SW480 (cell line): ENCODE measurements at regions not wholly inside any gene's neighbourhood (a gene's known extent, or its start where the extent isn't known, plus 50 kb on each side); places are given as distances from the start of the nearest gene placed in this dataset.
A peak's percentile ranks its signal among the peaks of the same experiment; 100 is the strongest.

Source experiments
- DNase-seq: peaks from one replicate; pipeline ENCODE4 v3.0.0-alpha.2; 2016; ENCODE audit warnings: low spot score

DNA sequence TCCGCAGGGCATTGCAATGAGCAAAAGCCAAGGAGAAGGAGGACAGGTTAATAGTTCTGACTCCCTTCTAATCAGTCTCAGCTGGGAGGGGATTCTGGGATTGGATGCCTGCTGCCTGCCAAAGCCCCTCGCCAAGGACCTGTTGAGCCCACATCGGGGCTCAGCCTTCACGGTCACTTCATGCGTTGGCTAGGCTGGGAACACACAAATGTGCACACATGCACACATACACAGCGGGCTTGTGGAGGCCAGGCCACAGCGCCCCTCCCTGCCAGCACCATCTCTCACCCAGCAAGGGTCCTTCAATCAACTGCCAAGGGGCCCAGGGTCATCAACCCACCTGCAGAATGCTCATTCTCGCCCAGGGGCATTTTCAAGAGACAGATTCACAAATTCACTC is 113.9 kb downstream of the C5orf15 start:
- DNase-seq = no peak

DNA sequence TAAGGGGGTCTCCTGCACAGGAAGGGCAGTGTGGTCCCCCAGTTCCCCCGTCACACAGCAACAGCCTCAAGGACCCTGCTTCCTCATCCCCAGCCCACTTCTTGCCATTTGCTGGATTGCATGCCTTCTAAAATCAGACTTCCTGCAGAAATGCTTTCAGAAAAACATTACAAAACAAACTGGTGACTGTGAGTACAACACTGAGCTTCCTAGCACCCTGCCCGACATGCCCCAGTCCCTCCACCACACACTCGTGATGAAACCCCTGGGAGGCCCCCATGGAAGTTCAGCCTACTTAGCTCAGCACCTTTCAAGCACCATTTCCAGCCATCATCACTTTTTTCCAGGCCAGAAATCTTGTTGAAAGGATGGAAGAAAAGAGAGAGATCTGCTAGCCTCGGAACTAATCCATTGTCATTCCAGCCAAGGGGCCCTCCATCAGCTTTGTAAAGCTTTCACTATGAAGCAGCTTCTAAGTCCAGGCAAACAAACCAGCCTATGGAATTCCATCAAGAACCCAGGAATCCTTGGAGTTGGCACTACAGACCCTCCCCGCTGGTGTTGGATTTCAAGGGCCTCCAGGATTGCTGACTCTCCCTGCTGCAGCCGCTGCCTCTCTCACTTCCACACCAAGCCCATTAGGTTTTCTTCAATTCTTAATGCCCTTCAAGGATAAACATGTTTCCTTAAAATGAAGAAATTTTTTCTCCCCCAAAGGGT is 114.6 kb downstream of the C5orf15 start:
- DNase-seq = no peak

DNA sequence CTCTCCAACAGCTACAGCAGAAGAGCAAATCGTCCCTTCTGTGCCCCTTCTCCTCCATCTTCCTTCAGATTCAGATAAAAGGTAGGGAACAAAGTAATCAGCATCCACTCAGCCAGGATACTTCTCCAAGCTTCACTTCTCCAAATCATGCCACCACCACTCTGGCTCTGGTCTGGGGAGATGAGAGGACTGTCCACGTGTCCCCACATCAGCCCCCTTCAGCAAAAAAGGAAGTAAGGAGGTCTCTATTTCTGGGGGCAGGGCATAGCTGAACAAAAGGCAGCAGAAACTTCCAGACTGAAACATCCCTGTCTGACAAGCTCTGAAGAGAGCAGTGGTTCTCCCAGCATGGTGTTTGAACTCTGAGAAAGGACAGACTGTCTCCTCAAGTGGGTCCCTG is 116.9 kb downstream of the C5orf15 start:
- DNase-seq = no peak

DNA sequence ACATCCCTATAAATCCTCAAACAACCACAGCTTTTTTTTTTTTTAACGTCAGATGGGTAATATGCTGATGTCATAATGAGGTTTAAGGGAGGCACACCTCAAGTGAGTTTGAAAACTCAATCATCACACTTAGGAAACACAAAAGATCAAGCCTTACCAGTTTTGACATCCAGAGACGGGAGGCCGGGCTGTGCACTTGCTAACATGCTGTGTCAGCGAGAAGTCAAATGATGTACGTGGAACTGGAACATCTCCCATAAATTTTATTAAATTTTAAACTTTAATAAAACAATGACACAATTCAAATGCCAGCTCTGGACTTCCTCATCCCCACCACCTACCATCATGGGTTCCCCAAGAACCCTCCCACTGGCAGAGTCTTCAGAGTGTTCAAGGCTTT is 117.6 kb downstream of the C5orf15 start:
- no peak for DNase-seq

DNA sequence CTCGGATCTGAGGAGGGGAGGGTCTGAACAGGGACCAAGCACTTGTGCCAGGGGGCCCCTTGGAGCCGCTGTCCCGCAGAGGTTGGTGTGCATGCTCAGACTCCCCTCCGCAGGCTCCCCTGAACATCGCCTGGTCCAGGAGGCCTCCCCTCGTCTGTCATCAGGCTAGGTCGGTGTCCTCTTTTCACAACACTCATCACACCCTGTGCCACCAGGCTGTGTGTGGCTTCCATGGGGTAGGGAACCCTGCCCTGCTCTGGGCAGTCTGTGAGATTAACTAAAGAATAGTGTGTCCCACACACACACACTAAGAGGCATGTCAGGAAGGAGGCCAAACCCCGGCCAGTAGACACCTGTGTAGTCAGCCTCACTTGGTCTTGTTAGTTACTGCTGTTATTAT is 119.3 kb downstream of the C5orf15 start:
- no peak for DNase-seq

DNA sequence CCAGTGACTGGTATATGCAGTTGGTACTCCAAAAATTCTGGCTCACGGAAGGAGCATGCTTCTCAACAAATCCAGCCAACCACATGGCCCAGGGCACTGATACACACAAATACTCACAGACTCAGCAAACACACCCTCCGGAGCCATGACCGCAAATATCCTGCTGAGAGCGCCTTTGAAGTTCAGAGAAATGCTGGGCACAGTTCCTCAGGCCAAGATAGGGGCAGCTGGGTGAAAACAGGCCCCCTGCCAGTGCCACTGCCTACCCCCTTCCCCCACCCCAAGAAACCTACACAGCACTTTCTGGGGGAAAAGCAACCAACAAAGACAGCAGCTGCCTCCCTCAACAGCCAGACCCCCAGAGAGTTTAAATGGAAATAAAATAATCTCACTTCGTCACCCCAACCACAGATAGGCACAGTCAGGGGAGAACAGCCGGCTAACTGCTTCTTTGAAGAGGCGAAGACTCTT is 120.0 kb downstream of the C5orf15 start:
- DNase-seq = peak; percentile 93

DNA sequence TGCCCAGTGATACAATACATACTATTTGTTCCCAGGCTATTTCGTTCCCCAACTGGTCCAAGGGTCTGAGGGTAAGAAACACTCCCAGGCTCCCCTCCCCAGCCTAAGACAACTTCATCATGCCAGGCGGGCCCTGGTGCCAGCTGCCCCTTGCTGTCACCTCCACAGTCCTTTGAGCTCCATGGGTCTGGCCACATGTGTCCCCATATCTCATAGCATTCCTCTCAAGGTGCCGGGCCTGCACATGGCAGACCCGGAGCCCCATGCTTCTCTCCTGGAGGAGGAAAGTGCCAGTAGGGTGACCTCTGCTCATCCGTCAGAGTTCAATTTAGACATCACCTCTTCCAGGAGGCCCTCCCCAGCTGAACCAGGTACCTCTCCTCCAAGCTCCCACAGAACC is 120.5 kb downstream of the C5orf15 start:
- DNase-seq = no peak

DNA sequence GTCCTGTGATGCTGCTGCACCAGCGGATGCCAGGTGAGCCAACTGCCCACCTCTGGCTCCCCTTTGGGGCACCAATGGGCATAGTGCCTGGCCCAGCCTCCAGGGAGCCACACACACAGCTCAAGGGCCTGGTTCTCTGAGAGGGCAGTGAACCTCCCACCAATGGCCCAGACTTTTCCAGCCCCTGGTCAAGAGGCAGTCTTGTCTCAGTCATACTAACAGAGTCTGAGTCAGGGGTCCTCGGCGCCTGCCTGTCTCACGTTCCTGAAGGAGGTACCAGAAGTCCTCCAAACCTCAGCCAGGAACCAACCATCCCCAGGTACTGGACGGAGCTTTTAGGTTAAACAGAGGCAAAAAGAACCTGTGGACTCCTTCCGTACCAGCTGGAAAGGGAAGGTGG is 121.1 kb downstream of the C5orf15 start:
- DNase-seq = no peak

DNA sequence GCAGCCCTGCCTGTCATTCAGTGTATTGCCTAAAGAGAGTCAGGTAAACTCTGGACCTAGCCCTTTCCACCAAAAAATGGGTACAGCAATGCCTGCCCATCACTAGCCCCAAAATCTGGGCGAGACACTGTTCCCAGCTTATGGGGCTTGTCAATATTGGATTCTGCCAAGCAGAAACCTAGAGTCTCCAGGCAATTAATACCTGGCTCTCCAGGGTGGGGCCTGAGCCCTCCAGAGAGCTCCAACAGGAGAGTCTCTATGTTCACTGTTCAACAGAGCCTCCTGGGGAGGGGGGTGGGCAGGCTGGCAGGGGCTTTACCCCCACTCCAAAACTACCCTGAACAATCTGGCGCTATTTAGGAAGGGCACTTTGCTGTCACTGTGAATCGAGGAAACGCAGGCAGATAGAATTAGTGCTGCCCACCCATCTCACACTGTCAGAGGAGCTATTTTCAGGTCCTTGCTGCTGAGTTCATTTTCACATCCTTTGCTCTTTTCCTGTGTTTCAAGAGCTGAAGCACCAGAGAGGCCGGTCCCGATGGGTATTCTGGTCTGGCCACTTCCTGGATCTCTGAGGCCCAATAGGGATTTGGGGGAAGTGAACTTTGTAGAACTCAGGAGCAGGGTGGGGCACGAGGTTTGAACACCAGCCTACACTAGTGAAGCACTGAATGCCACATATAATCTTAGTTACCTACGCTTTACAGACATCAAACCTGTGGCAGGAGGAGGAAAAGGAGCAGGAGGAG is 121.8 kb downstream of the C5orf15 start:
- DNase-seq = no peak

DNA sequence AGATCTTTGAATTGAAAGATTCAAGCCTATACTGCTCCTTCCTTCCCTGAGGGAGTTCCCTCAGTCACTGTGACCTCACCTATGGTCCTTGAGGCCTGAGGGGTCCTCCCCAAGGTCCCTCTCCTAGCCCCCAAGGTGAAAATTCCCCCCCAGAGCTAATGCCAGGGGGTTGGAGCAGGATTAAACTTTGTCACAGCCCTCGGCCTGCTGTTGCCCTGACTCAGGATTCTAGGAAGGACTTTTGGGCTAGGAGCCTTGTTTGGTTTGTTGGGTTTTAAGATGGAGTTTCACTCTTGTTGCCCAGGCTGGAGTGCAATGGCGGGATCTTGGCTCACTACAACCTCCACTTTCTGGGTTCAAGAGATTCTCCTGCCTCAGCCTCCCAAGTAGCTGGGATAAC is 123.2 kb downstream of the C5orf15 start:
- DNase-seq = no peak

DNA sequence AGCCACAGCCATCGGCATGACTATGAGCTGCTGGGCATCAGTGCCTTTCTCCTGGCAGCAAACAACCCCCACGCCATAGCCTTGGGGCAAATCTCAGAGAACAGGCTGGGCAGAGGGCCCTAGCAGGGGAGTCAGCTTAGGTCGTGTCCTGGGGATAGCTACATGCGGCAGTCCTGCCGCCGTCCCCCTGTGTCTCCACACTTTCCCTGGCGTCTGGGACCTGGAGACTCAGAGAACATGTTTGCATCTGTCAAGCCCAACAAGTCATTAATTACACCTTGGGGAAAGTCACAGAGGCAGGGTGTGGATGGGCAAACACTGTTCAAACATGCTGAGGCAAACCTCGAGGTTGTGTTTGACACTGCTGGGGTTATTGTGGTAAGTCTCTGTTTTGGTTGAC is 123.6 kb downstream of the C5orf15 start:
- no peak for DNase-seq

DNA sequence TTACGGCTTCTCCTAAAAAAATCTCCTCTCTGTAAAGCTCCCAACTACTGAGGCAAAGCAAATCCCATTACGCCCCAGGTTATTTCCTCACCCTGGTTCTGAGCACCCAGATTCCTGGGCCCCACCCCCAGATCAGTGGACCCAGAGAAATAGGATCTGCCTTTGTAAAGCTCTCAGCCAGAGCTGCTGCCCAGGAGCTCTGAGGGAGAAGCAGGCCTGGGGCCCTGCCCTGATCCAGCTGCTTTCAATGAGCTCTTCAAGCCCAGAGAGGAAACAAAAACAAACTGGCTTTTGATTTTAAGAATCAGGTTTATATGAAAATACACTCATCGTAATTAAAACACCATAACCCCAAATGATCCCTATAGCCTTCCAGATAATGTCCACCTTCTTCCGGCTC is 124.5 kb downstream of the C5orf15 start:
- no peak for DNase-seq

DNA sequence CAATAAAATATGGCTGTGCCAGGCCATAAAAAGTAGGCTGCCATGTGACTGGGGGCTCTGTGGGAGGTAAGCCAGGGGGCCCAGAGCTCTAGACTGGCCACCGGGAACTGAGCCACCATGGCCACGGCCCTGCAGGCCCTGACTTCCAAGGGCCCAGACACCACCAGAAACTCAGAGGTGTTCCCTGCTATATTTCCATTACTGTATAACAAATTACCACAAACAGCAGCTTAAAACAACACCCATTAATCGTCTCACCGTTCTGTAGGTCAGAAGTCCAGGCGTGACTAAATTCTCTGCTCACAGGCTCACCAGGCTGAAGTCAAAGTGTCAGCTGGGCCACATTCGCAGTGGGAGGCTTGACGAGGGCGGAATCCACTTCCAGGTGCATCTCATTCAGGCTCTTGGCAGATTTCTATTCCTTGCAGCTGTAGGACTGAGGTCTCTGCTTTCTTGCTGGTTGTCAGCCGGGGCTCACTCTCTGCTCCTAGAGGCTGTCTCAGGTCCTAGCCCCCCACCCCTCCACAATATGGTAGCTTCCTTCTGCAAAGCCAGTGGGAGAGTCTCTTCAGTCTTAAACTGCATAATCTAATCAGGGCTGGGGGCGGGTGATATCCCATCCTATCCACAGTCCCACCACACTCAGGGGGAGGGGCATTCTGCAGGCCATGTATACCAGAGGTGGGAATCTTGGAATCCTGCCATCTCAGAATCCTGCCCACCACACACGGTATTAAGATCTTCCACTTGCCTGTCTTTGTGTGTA is 125.4 kb downstream of the C5orf15 start:
- DNase-seq = peak; percentile 53

DNA sequence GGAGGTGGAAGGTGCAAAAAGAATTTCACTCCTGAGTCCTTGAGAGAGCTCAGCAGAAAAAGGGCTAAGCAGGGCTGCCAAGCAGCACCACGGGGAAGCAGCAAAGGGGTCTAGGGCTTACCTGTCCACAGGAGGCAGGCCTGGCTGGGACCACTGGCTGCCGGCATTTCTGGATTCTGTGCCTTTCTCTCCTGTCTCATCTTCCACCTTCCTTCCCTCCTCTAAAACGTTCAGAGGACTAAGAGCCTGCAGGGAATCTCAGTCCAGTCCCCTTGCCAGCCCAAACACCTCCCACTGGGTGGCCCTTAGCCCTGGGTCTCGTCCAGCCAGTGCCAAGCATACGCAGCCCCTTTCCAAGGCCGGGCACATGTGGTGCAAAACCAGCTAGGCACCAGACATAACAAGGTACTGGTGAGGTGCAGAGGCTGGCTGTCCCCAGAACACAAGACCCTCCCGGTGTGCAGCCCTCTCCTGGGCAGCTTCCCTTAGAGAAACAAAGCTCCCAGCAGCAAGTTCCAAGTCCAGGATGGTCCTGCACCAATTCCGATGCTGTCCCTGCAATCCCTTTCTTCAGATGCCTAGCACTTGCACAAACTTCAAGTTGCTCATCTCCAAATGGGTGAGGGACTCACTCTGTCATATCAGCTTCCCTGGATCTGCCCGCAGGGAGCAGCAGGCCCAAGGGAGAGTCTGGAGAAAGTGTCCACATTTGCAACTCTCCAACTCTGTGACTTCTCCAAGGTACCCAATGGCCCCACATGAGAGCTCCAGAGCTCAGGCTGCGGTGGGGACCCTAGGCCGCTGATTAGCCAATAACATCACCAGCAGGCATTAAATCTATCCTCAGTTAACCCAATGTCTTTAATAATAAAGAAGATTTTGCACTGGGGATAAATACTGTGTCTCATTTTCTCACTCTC is 126.3 kb downstream of the C5orf15 start:
- no peak for DNase-seq

DNA sequence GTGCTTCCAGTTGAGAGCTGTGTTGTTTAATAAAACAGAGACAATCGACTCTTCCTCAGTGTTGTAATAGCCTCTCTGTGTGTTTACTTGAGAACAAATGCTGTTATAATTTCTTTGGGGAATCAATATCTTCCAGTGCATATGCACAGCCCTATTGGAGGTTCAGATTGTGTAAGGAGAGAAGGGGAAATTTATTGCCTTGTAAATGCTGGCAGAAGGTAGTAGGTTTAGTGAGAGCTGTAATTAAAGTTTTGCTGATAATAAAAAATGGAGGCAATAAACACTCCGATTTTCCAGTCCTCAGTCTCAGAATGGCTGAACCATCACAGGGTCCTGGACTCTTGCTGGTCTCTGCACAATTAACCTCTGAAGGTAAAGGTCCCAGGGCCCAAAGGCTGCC is 128.3 kb downstream of the C5orf15 start:
- no peak for DNase-seq

DNA sequence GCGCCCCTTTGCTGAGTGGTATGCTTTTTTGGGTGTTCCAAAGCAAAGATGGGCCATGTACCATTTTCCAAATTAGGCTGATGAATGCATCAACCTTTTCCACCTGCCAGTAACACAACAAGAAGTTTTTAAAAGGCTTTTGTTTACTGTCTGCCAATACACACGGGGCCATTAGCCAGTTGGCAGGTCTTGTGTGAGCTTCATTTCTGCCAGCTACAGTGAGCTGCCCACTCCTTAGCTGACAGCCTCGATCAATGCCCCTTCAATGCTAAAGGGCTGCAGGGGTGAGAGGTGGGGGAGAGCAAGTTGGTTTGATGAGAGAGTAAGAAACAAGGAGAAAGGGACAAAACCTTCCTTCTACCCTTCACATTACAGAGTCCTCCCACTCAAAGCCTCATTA is 128.7 kb downstream of the C5orf15 start:
- DNase-seq = no peak

DNA sequence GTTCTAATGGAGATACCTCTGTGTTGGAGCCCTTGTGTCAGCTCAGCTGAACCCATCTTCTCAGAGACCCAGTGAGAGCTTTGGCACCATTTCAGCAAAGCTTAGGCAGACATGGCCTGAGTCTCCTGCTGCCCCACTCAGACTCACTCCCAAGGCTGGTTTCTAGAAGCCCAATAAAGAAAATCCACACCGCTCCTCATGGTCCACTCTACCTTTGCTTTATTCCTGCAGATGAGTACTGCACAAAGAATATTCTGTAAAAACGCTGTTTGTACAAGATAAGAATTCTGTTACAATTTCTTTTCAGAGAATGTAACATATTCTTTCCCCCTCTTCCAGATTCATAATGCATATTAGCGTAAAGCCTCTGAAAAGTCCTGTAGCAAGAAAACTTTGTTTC is 129.3 kb downstream of the C5orf15 start:
- DNase-seq = no peak

DNA sequence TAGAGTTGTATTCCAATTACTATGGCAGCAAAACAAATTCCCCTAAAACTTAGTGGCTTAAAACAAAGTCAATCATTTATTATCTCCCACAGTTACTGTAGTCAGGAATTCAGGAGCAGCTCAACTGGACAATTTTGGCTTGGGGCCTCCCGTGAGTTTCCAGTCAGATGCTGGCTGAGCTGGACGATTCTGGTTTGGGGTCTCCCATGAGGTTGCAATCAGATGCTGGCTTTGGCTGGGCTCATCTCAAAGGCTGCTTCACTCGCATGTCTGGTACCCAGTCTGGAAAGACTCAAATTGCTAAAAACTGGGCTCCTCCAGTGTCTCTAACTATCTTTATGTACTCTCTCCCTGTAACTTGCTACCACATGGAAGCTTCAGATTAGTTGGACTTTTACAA is 130.1 kb downstream of the C5orf15 start:
- no peak for DNase-seq

DNA sequence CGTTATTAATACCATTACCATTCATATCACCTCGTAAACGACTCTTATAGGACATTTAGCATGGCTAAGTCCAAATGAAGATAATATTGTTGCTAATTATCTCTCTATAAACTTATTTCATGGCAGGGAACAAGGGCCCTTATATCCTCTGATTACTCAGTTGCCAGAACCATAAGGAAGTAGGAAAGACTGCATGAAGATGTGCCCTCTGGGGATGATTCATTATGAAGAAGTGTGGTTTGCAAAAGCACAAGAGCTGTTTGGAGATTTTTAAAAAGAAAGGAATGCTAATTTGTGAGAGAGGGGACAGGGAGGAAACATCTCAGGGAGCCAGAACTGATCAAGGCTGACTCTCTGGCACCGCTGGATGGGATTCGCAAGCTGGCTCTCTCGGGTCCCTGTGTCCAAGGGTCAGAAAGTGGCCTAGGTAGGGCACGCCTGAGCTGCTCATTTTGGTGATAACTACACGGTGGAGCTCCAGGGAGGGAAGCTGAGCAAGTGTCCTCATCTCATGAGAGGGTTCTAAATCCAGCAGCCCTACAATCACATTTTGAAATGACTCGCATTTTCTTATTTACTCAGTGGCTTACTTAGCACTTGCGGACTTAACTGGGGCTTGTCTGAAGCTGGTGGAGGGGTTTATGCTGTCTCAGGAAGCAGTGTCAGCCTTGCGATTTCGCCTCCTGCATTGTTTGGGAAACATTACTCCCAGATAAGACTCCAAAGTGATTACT is 136.8 kb downstream of the C5orf15 start:
- no peak for DNase-seq

DNA sequence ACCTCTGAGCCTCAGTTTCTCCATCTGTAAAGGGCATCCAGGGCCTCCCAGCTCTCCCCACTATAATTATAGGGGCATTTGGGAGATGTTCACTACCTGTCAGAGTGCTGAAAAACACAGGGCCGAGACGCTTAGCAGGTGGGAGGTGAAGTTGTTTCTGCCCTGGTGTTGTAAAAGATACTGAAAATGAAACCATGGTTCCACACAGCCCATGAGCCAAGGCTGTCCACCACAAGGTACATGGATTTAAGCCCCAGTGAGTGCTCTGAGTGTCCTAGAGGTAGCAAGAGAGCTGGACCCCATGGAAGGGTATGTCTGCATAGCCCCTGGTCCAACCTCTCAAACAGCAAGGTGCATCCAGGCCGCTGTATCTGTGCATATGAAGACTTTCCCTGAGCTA is 137.5 kb downstream of the C5orf15 start:
- no peak for DNase-seq

DNA sequence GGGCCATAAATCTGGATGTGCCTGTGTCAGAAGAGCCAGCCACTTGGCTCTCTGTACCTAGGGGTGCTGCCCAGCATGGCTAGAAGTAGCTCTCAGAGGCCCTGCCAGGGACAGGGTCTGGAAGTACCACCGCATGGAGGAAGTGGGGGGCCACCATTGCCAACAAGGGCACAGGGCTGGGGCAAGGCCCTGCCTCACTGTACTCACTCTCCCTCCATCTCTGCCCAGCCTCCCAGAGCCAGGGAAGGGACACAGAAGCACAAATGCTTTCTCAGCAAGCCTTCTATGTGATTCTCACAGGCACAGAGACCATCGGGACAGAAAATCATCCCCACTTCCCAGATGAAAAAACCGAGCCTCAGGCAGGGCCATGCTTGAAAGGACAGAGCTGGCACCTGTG is 138.1 kb downstream of the C5orf15 start:
- DNase-seq = no peak
